Activated effector memory CD4-positive, alpha-beta T cell treated with anti-CD3 and anti-CD28 coated beads, Interleukin-2, amount 50 U/mL, for 16 hours (primary cell): ENCODE measurements at regions not wholly inside any gene's neighbourhood (a gene's known extent, or its start where the extent isn't known, plus 50 kb on each side); places are given as distances from the start of the nearest gene placed in this dataset.
A peak's percentile ranks its signal among the peaks of the same experiment; 100 is the strongest.

ENCODE experiments used
- DNase-seq: peaks from one replicate; pipeline ENCODE4 v3.0.0-alpha.2; 2020

GRCh38 chr11:128326791-128327190 is 260.6 kb downstream of the ETS1 start:
- no peak for DNase-seq

GRCh38 chr11:128324531-128325141 is 262.7 kb downstream of the ETS1 start:
- peak; percentile 91 for DNase-seq

- peak; percentile 76 for DNase-seq
Observed at GRCh38 chr11:128324051-128324481, 263.3 kb downstream of the ETS1 start.

- peak; percentile 70 for DNase-seq
Observed at GRCh38 chr11:128323381-128323780, 264.0 kb downstream of the ETS1 start.

GRCh38 chr11:128318856-128319474 is 268.4 kb downstream of the ETS1 start:
- peak; percentile 86 for DNase-seq

- no peak for DNase-seq
Observed at GRCh38 chr11:128316541-128317227, 270.7 kb downstream of the ETS1 start.

GRCh38 chr11:128315933-128316332 is 271.4 kb downstream of the ETS1 start:
- no peak for DNase-seq

GRCh38 chr11:128313931-128314330 is 273.4 kb downstream of the ETS1 start:
- no peak for DNase-seq

- DNase-seq: no peak
Observed at GRCh38 chr11:128311742-128312719, 275.3 kb downstream of the ETS1 start.

GRCh38 chr11:128310676-128311445 is 276.5 kb downstream of the ETS1 start:
- DNase-seq: no peak

- DNase-seq: no peak
Observed at GRCh38 chr11:128310005-128310404, 277.4 kb downstream of the ETS1 start.

- no peak for DNase-seq
Observed at GRCh38 chr11:128308794-128309193, 278.6 kb downstream of the ETS1 start.

- DNase-seq: no peak
Observed at GRCh38 chr11:128305588-128305987, 281.8 kb downstream of the ETS1 start.

GRCh38 chr11:128304666-128305485 is 282.5 kb downstream of the ETS1 start:
- DNase-seq: no peak

- DNase-seq: no peak
Observed at GRCh38 chr11:128304116-128304515, 283.2 kb downstream of the ETS1 start.

- no peak for DNase-seq
Observed at GRCh38 chr11:128303383-128303782, 284.0 kb downstream of the ETS1 start.

- DNase-seq: peak; percentile 86
Observed at GRCh38 chr11:128302425-128303186, 284.8 kb downstream of the ETS1 start.

GRCh38 chr11:128301756-128302155 is 285.6 kb downstream of the ETS1 start:
- no peak for DNase-seq

GRCh38 chr11:128300785-128301184 is 286.6 kb downstream of the ETS1 start:
- no peak for DNase-seq

- no peak for DNase-seq
Observed at GRCh38 chr11:128299132-128299726, 288.1 kb downstream of the ETS1 start.
